Neural crest cell (in vitro differentiated cells): ENCODE measurements at regions not wholly inside any gene's neighbourhood (a gene's known extent, or its start where the extent isn't known, plus 50 kb on each side); places are given as distances from the start of the nearest gene placed in this dataset.

ENCODE experiments used
- DNase-seq: peaks from one replicate; pipeline ENCODE4 v3.0.0; 2021; ENCODE audit warnings: low read depth, mixed read lengths, low spot score
- H3K27ac Mint-ChIP-seq: one replicate; pipeline ENCODE4 v1.8.0; 2021; ENCODE audit warnings: mild to moderate bottlenecking, mixed read lengths; ENCODE audit not compliant: unreplicated experiment
- H3K27me3 Mint-ChIP-seq: 2 replicates; pipeline ENCODE4 v1.8.0; 2021; ENCODE audit warnings: low read depth, mild to moderate bottlenecking, mixed read lengths
- H3K36me3 Mint-ChIP-seq: 2 replicates; pipeline ENCODE4 v1.8.0; 2021; ENCODE audit warnings: low read depth, mild to moderate bottlenecking, mixed read lengths
- H3K4me1 Mint-ChIP-seq: 2 replicates; pipeline ENCODE4 v1.8.0; 2021; ENCODE audit warnings: mixed read lengths
- H3K4me3 Mint-ChIP-seq: one replicate; pipeline ENCODE4 v1.8.0; 2021; ENCODE audit warnings: mild to moderate bottlenecking, mixed read lengths
- H3K9me3 Mint-ChIP-seq: 2 replicates; pipeline ENCODE4 v1.8.0; 2021; ENCODE audit warnings: mixed read lengths
- TF ChIP-seq, protein P1 (sequence below): fragments of 200-600 bp; sonication (generic); conservative IDR thresholded peaks from 2 replicates; pipeline ENCODE4 v1.5.0; 2021; ENCODE audit warnings: antibody characterized with exemption, mild to moderate bottlenecking

DNA sequence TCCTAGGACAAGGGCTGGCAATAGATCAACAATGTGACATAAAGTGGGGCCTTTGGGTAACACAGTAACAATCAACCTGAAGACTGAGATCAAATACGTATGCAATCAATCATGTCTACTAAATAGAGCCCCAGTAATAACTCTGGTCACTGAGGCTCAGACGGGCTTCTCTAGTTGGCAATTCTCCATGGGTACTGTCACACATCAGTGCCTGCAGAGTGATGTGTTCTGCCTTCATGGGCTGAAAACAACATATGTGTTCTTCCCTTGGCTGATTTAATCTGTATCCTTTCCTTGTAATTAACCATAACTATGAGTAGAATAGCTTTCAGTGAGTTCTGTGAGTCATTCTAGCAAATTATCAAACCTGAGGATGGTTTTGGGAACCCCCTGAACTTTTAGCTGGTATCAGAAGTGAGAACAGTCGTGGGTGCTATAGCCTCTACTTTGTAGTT is 113.6 kb downstream of the TMCO5A start:
- Mint-ChIP-seq H3K4me3 (no peak overlapping the region), H3K36me3 (no peaks in the 10 kb centered on the region), H3K27me3 (no peaks in the 10 kb centered on the region), H3K27ac (no peak overlapping the region), H3K9me3 (peaks cover 9% of the 10 kb centered on the region), H3K4me1 (peaks cover 49% of the 10 kb centered on the region)
- no peak for DNase-seq
- TF ChIP-seq, protein P1, sequence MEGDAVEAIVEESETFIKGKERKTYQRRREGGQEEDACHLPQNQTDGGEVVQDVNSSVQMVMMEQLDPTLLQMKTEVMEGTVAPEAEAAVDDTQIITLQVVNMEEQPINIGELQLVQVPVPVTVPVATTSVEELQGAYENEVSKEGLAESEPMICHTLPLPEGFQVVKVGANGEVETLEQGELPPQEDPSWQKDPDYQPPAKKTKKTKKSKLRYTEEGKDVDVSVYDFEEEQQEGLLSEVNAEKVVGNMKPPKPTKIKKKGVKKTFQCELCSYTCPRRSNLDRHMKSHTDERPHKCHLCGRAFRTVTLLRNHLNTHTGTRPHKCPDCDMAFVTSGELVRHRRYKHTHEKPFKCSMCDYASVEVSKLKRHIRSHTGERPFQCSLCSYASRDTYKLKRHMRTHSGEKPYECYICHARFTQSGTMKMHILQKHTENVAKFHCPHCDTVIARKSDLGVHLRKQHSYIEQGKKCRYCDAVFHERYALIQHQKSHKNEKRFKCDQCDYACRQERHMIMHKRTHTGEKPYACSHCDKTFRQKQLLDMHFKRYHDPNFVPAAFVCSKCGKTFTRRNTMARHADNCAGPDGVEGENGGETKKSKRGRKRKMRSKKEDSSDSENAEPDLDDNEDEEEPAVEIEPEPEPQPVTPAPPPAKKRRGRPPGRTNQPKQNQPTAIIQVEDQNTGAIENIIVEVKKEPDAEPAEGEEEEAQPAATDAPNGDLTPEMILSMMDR = no peak

DNA sequence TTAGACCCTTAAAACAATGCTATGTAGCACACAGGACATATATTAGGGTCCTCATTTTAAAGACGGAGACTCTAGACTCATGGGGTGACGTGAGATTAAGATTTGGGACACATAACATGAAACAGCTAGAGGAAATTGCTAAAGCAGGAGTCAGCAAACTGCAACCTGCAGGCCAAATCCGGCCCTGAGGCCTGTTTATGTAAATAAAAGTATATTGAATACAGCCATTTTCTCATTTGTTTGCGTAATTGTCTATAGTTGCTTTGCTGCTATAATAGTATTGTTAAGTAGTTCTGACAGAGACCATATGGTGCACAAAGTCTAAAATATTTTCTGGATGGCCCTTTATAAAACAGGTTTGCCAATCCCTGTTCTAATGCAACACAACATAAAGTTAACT is 115.5 kb downstream of the TMCO5A start:
- TF ChIP-seq, protein P1 = no peak
- H3K27ac Mint-ChIP-seq = no peak overlapping the region
- no peak overlapping the region for H3K4me3 Mint-ChIP-seq
- no peaks in the 10 kb centered on the region for H3K27me3 Mint-ChIP-seq
- no peak for DNase-seq
- H3K4me1 Mint-ChIP-seq = peaks cover 48% of the 10 kb centered on the region
- peaks cover 6% of the 10 kb centered on the region for H3K9me3 Mint-ChIP-seq
- no peaks in the 10 kb centered on the region for H3K36me3 Mint-ChIP-seq

DNA sequence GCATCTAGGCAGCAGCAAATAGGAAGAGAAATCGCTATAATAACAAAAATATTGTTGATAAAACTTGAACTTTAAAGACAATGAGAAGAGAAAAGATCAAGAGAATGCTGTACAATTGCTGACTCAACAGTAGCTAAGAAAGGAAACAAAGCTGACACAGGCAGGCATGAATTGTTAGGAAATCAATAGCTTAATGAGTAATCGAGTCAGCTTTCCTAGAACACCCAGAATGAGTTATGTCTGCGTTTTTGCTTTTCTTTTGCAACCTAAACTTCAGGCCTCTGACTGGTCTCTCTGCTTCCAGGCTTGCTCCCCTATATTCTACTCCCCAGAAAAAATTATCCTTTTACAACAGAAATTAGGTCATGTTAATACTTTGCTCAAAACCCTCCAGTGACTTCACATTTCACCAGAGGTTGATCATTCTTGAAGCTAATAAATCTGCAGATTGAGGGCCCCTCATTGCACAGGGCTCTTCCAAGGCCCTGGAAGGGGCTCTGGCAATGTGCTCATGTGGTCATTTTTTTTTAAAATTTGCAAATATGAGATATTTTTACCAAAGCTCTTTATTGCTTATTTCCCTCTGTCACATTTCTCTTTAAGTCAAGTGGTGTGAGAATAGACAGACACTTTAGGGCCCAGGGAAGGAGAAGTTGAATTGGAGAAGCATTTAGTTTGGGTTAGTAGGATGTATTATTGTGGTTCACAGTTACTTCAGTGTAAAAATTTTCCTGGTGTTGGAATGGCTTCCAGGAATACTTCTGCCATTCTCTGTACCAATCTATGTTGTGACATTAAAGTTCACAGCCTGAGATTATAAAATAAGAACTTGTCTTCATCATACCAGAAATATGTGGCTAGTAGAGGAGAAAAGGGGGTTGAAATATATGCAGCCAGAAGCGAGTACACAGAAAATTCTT is 116.3 kb downstream of the TMCO5A start:
- H3K27me3 Mint-ChIP-seq = no peaks in the 10 kb centered on the region
- H3K9me3 Mint-ChIP-seq = peaks cover 6% of the 10 kb centered on the region
- TF ChIP-seq, protein P1 = no peak
- no peak overlapping the region for H3K4me3 Mint-ChIP-seq
- H3K27ac Mint-ChIP-seq = peak overlapping the region; percentile 13
- peaks cover 47% of the 10 kb centered on the region for H3K4me1 Mint-ChIP-seq
- H3K36me3 Mint-ChIP-seq = no peaks in the 10 kb centered on the region
- DNase-seq = no peak

DNA sequence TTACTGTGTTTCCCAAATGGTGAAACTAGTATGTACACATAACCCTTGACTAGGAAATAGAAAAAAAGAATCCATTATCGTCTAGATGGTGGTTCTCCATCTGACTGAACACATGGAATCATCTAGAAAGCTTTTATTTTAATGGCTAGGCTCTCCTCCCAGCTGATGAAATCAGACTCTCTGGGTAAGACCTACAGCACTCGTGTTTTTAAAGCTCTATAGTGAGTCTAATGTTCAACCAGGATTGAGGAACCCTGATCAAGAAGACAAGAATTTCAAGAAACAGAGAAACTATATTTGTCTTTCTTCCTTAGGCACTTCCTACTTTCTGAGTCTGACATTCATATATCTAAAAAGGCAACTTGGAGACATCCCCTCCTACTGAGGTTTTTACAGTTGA is 118.8 kb downstream of the TMCO5A start:
- no peak for DNase-seq
- Mint-ChIP-seq H3K27ac (no peak overlapping the region), H3K9me3 (no peaks in the 10 kb centered on the region), H3K36me3 (no peaks in the 10 kb centered on the region), H3K27me3 (no peaks in the 10 kb centered on the region), H3K4me3 (no peak overlapping the region), H3K4me1 (peaks cover 30% of the 10 kb centered on the region)
- TF ChIP-seq, protein P1 = no peak

DNA sequence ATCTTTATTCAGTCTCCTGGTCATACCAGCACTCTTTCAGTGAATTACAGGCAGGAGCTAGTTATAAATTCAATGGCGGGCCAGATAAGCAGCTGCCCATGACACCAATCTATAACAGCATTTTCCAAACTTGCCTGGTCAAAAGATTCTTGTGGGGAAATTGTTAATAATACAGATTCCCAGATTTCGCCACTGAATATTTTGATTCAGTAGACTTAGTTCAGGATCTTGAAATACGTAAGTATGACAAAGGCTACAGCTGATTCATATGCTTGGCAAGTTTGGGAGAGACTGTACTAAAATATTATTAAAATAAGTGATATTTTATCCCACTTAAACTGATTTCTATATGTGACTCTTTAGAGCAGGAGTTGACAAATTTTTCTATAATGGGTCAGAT is 119.3 kb downstream of the TMCO5A start:
- H3K27ac Mint-ChIP-seq = no peak overlapping the region

More for the DNA sequence above, 119.3 kb downstream of the TMCO5A start:
- Mint-ChIP-seq H3K36me3 (no peaks in the 10 kb centered on the region), H3K4me3 (no peak overlapping the region), H3K9me3 (no peaks in the 10 kb centered on the region), H3K4me1 (peaks cover 32% of the 10 kb centered on the region), H3K27me3 (no peaks in the 10 kb centered on the region)
- TF ChIP-seq, protein P1 = no peak
- DNase-seq = no peak
